ENCODE measurements at regions not wholly inside any gene's neighbourhood (a gene's known extent, or its start where the extent isn't known, plus 50 kb on each side); places are given as distances from the start of the nearest gene placed in this dataset.
"Not testable (repeated sequence)": the region's sequence is repeated elsewhere in the genome, so short reads cannot be mapped to it uniquely, and the experiment has no call there.

DNA sequence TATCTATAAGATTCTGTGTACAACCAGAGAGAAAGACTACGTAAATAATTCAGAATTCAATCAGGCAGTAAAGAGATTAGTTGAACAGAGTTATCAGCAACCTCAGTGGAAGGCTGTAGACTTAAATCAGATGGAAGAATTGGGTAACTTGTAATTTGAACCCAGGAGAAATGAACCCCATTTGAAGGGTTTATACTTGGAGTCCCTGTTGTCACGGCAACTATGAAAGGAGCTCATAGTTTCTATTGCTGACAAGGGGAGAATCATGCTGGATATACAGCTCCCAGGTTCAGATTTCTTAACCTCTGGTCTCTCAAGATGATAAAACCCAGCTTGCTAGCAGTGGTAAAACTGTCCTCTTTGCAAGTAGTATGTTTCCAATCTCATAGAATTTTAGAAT is 54.4 kb upstream of the BMP4 start:
- H3K36me3 Mint-ChIP-seq = no peaks in the 10 kb centered on the region
- peaks cover 7% of the 10 kb centered on the region for H3K9me3 Mint-ChIP-seq
- ATAC-seq (ENCODE audit: low read depth) (no peak), DNase-seq (ENCODE audit: low spot score in 2 of 2) (no peak)
- H3K27ac Mint-ChIP-seq = no peak overlapping the region
- H3K4me1 Mint-ChIP-seq = no peaks in the 10 kb centered on the region
- H3K4me3 Mint-ChIP-seq = no peak overlapping the region
- H3K27me3 Mint-ChIP-seq = no peaks in the 10 kb centered on the region

- ATAC-seq (ENCODE audit: low read depth) (no peak), DNase-seq (ENCODE audit: low spot score in 2 of 2) (no peak)
- H3K27me3 Mint-ChIP-seq = no peaks in the 10 kb centered on the region
- H3K36me3 Mint-ChIP-seq = no peaks in the 10 kb centered on the region
- no peak overlapping the region for H3K4me3 Mint-ChIP-seq
- H3K9me3 Mint-ChIP-seq = peaks cover 15% of the 10 kb centered on the region
- no peaks in the 10 kb centered on the region for H3K4me1 Mint-ChIP-seq
- no peak overlapping the region for H3K27ac Mint-ChIP-seq
Observed at GRCh38 chr14:54023027-54023426, 66.4 kb upstream of the BMP4 start.

DNA sequence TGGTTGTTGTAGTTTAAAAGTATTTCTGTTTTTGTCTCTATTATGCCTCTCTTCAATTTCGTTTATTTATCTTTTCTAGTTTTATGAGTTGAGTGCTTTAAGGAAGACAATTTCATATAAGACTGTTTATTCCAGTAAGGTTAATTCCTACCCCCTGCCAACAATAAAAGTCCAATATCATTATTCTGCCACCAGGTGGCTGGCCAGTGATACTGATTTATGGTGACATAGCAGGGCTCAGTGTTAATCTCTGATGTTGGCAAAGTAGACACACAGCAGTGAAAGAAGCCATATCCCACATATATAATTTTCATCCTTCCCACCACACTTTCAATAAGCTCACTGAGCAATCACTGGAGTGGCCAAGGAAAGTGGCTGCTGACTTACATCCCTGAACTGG is 69.0 kb upstream of the BMP4 start:
- no peak overlapping the region for H3K27ac Mint-ChIP-seq
- ATAC-seq (ENCODE audit: low read depth) (no peak), DNase-seq (ENCODE audit: low spot score in 2 of 2) (no peak)
- H3K36me3 Mint-ChIP-seq = no peaks in the 10 kb centered on the region
- H3K4me1 Mint-ChIP-seq = no peaks in the 10 kb centered on the region
- H3K27me3 Mint-ChIP-seq = no peaks in the 10 kb centered on the region
- H3K4me3 Mint-ChIP-seq = no peak overlapping the region
- H3K9me3 Mint-ChIP-seq = peaks cover 13% of the 10 kb centered on the region

GRCh38 chr14:54026671-54027070 is 70.0 kb upstream of the BMP4 start:
- no peak for ATAC-seq (ENCODE audit: low read depth)
- Mint-ChIP-seq H3K36me3 (no peaks in the 10 kb centered on the region), H3K4me1 (no peaks in the 10 kb centered on the region), H3K9me3 (peaks cover 10% of the 10 kb centered on the region), H3K27me3 (no peaks in the 10 kb centered on the region), H3K27ac (no peak overlapping the region), H3K4me3 (no peak overlapping the region)
- DNase-seq (ENCODE audit: low spot score in 2 of 2) = no peak

DNA sequence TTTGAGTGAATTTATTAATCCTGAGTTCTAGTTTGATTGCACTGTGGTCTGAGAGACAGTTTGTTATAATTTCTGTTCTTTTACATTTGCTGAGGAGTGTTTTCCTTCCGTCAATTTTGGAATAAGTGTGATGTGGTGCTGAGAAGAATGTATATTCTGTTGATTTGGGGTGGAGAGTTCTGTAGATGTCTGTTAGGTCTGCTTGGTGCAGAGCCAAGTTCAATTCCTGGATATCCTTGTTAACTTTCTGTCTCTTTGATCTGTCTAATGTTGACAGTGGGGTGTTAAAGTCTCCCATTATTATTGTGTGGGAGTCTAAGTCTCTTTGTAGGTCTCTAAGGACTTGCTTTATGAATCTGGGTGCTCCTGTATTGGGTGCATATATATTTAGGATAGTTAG is 74.4 kb upstream of the BMP4 start:
- H3K36me3 Mint-ChIP-seq; H3K4me3 Mint-ChIP-seq; DNase-seq (ENCODE audit: low spot score in 2 of 2); H3K27me3 Mint-ChIP-seq; H3K27ac Mint-ChIP-seq; H3K4me1 Mint-ChIP-seq; ATAC-seq (ENCODE audit: low read depth): not testable (repeated sequence)
- H3K9me3 Mint-ChIP-seq = peaks cover 12% of the 10 kb centered on the region

- not testable (repeated sequence) for H3K27ac Mint-ChIP-seq; H3K4me1 Mint-ChIP-seq; DNase-seq (ENCODE audit: low spot score in 2 of 2); H3K36me3 Mint-ChIP-seq; H3K4me3 Mint-ChIP-seq; ATAC-seq (ENCODE audit: low read depth); H3K27me3 Mint-ChIP-seq
- peaks cover 12% of the 10 kb centered on the region for H3K9me3 Mint-ChIP-seq
Observed at GRCh38 chr14:54033285-54033684, 76.7 kb upstream of the BMP4 start.

- Mint-ChIP-seq H3K4me3 (no peak overlapping the region), H3K27me3 (peaks cover 2% of the 10 kb centered on the region), H3K27ac (no peak overlapping the region), H3K36me3 (no peaks in the 10 kb centered on the region), H3K4me1 (no peaks in the 10 kb centered on the region), H3K9me3 (peaks cover 7% of the 10 kb centered on the region)
- DNase-seq (ENCODE audit: low spot score in 2 of 2) (no peak), ATAC-seq (ENCODE audit: low read depth) (no peak)
Observed at GRCh38 chr14:54038724-54039123, 82.1 kb upstream of the BMP4 start.

GRCh38 chr14:54039311-54039710 is 82.7 kb upstream of the BMP4 start:
- Mint-ChIP-seq H3K36me3 (no peaks in the 10 kb centered on the region), H3K4me1 (no peaks in the 10 kb centered on the region), H3K27me3 (peaks cover 4% of the 10 kb centered on the region), H3K4me3 (no peak overlapping the region), H3K27ac (no peak overlapping the region), H3K9me3 (peaks cover 5% of the 10 kb centered on the region)
- ATAC-seq (ENCODE audit: low read depth) = no peak
- DNase-seq (ENCODE audit: low spot score in 2 of 2) = no peak

DNA sequence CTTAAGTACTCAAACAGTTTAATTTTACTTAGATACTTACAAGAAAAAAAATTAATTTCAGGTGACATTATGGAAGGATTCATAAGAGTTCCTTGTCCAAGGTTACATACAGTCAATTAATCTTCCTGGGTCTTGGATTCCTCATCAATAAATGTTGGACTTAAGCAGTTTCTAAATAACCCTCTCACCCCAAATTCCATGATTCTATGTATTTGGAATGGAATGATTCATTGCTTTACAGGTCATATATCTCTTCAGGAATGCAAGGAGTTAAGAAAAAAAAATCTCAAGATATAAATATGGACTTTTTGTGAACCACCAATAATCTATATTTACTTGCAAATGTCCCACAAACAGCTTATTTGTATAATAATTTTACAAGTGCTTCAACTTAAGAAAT is 84.2 kb upstream of the BMP4 start:
- H3K4me3 Mint-ChIP-seq = no peak overlapping the region
- H3K9me3 Mint-ChIP-seq = no peaks in the 10 kb centered on the region
- ATAC-seq (ENCODE audit: low read depth) = no peak
- H3K27me3 Mint-ChIP-seq = peaks cover 4% of the 10 kb centered on the region
- H3K27ac Mint-ChIP-seq = no peak overlapping the region
- DNase-seq (ENCODE audit: low spot score in 2 of 2) = no peak
- no peaks in the 10 kb centered on the region for H3K4me1 Mint-ChIP-seq
- no peaks in the 10 kb centered on the region for H3K36me3 Mint-ChIP-seq

GRCh38 chr14:54046250-54046649 is 89.6 kb upstream of the BMP4 start:
- Mint-ChIP-seq H3K27ac (no peak overlapping the region), H3K4me3 (no peak overlapping the region), H3K27me3 (peaks cover 2% of the 10 kb centered on the region), H3K36me3 (no peaks in the 10 kb centered on the region), H3K4me1 (no peaks in the 10 kb centered on the region), H3K9me3 (no peaks in the 10 kb centered on the region)
- no peak for ATAC-seq (ENCODE audit: low read depth)
- no peak for DNase-seq (ENCODE audit: low spot score in 2 of 2)

DNA sequence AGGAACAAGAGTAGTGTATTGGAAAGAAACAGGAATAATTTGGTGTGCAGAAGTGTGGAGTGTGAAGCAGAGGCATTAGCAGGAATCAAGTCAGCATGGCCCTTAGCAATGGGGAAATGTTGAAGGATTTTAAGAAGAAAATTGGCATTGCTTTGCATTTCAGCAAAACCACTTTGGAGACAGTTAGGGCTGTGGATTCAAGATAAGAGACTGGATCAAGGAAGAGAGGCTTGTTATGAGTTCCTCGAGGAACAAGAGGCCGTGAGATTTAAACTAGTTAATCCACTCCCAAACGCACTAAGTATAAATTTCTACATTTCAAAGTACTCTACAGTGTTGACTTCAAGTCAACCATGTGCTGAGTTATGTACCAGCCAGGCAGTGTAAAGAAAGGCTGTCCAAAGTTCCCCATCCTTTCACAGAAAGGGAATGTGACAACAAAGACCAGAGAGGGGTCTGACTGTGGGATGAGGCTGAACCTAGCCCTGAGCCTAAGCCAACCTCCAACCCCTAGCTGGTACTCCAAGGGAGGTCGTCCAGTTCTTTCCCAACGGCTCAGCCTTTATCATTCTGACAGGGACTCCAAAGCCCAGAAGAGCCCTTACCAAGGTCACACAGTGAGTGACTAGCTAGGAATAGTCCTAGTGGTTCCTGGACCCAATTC is 91.2 kb upstream of the BMP4 start:
- ATAC-seq (ENCODE audit: low read depth) (no peak), DNase-seq (ENCODE audit: low spot score in 2 of 2) (no peak)
- no peak overlapping the region for H3K27ac Mint-ChIP-seq
- H3K36me3 Mint-ChIP-seq = no peaks in the 10 kb centered on the region
- no peaks in the 10 kb centered on the region for H3K9me3 Mint-ChIP-seq
- peaks cover 2% of the 10 kb centered on the region for H3K27me3 Mint-ChIP-seq
- H3K4me3 Mint-ChIP-seq = no peak overlapping the region
- H3K4me1 Mint-ChIP-seq = no peaks in the 10 kb centered on the region

DNA sequence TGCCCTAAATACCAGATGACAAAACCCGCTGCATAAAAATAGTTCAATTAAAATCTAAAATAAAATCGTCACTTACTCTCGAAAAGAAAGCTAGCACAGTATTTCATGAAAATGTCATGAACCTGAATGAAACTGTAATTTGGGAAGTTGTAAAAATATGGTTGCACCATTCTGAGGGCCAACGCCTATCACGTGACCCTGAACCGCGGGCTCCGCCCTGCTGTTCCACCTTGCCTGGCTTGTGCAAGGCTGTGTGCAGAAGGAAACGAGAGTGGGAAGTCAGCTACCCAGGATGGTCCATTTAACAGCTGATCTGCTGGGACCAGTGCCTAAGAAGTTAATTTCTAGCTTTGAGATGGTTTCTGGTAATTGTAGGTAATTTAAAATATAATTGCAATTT is 91.7 kb upstream of the BMP4 start:
- Mint-ChIP-seq H3K9me3 (no peaks in the 10 kb centered on the region), H3K4me3 (no peak overlapping the region), H3K4me1 (no peaks in the 10 kb centered on the region), H3K36me3 (no peaks in the 10 kb centered on the region), H3K27ac (no peak overlapping the region), H3K27me3 (peaks cover 2% of the 10 kb centered on the region)
- DNase-seq (ENCODE audit: low spot score in 2 of 2) (no peak), ATAC-seq (ENCODE audit: low read depth) (no peak)

- Mint-ChIP-seq H3K27me3 (peaks cover 2% of the 10 kb centered on the region), H3K4me3 (no peak overlapping the region), H3K9me3 (no peaks in the 10 kb centered on the region), H3K4me1 (no peaks in the 10 kb centered on the region), H3K36me3 (no peaks in the 10 kb centered on the region), H3K27ac (no peak overlapping the region)
- DNase-seq (ENCODE audit: low spot score in 2 of 2) (no peak), ATAC-seq (ENCODE audit: low read depth) (no peak)
Observed at GRCh38 chr14:54048736-54049135, 92.1 kb upstream of the BMP4 start.

- Mint-ChIP-seq H3K27ac (no peak overlapping the region), H3K4me1 (no peaks in the 10 kb centered on the region), H3K36me3 (no peaks in the 10 kb centered on the region), H3K9me3 (no peaks in the 10 kb centered on the region), H3K27me3 (no peaks in the 10 kb centered on the region), H3K4me3 (no peak overlapping the region)
- ATAC-seq (ENCODE audit: low read depth) (no peak), DNase-seq (ENCODE audit: low spot score in 2 of 2) (no peak)
Observed at GRCh38 chr14:54050759-54051158, 94.1 kb upstream of the BMP4 start.

DNA sequence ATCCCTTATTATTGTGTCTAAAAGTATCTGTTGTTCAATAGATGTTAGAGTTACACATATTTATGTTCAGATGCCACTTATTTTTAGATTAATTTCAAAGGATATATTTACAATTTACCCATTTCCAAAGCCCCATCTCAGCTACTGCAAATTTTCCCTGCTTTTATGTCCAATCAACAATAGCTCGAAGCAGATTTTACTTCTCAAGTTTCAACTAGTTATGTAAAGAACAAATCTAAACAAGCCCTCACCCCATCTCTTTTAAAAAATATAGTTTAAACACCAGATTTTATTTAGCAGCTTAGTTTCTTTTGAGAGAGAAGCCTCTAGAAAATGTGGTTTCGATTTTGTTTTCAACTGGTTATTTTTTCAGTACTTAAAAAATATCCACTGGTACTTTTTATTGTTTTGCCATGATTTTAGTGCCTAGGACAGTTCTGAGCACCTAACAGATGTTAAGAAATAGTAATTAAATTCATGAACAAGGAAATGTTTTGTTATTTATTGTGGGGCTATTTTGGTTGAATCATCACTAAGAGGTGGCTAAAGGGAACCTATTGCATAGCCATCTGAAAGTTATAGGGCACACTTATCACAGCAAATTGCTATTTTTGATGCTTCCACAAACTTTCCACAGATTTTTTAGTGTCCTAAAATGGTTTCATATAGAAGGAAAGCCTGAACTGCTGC is 96.2 kb upstream of the BMP4 start:
- no peaks in the 10 kb centered on the region for H3K9me3 Mint-ChIP-seq
- DNase-seq (ENCODE audit: low spot score in 2 of 2) = no peak
- no peak for ATAC-seq (ENCODE audit: low read depth)
- no peaks in the 10 kb centered on the region for H3K36me3 Mint-ChIP-seq
- no peak overlapping the region for H3K27ac Mint-ChIP-seq
- no peaks in the 10 kb centered on the region for H3K4me1 Mint-ChIP-seq
- H3K4me3 Mint-ChIP-seq = no peak overlapping the region
- H3K27me3 Mint-ChIP-seq = no peaks in the 10 kb centered on the region
